ENCODE measurements at regions not wholly inside any gene's neighbourhood (a gene's known extent, or its start where the extent isn't known, plus 50 kb on each side); places are given as distances from the start of the nearest gene placed in this dataset.

DNA sequence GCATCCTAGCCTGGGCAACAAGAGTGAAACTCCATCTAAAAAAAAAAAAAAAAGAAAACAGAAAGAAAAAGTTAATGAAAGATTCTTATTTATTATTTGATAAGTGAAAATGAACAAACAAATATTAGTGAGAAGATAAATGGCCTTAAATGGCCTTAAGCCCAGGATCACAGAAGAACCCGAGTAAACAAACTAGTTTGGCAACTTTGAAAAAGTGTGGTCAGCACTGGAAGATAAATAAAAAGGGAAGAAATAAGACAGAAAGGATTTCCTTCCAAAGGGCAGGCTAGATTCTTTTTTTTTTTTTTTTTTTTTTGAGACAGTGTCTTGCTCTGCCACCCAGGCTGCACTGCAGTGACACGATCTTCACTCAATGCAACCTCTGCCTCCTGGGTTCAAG lies 692.4 kb downstream of the CPS1 start:
- Mint-ChIP-seq H3K27me3 (no peaks in the 10 kb centered on the region), H3K4me3 (no peak overlapping the region), H3K4me1 (ENCODE audit: low read depth) (no peaks in the 10 kb centered on the region), H3K9me3 (peaks cover 6% of the 10 kb centered on the region), H3K36me3 (ENCODE audit: low read depth) (no peaks in the 10 kb centered on the region), H3K27ac (no peak overlapping the region)
- Histone ChIP-seq H3K9me3 (ENCODE audit: control insufficient read depth in 1 of 2, insufficient read depth in 1 of 2, low read length in 2 of 2) (no peaks in the 10 kb centered on the region), H3K27me3 (ENCODE audit: control insufficient read depth in 1 of 2, insufficient read depth in 2 of 2, low read length in 2 of 2) (no peaks in the 10 kb centered on the region), H3K27ac (ENCODE audit: low read depth in 1 of 2, low read length in 2 of 2) (no peak overlapping the region), H3K36me3 (ENCODE audit: insufficient read depth, low read length) (no peaks in the 10 kb centered on the region), H3K4me1 (ENCODE audit: insufficient read depth, low read length) (no peaks in the 10 kb centered on the region), H3K4me3 (ENCODE audit: low read length) (no peak overlapping the region)
- POLR2A ChIA-PET = no interaction called here
- ATAC-seq (ENCODE audit: poor library complexity) (no peak), DNase-seq (no peak)
- TF ChIP-seq, protein P1, sequence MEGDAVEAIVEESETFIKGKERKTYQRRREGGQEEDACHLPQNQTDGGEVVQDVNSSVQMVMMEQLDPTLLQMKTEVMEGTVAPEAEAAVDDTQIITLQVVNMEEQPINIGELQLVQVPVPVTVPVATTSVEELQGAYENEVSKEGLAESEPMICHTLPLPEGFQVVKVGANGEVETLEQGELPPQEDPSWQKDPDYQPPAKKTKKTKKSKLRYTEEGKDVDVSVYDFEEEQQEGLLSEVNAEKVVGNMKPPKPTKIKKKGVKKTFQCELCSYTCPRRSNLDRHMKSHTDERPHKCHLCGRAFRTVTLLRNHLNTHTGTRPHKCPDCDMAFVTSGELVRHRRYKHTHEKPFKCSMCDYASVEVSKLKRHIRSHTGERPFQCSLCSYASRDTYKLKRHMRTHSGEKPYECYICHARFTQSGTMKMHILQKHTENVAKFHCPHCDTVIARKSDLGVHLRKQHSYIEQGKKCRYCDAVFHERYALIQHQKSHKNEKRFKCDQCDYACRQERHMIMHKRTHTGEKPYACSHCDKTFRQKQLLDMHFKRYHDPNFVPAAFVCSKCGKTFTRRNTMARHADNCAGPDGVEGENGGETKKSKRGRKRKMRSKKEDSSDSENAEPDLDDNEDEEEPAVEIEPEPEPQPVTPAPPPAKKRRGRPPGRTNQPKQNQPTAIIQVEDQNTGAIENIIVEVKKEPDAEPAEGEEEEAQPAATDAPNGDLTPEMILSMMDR (IDR thresholded peaks at IDR 0.05) = no peak
- CTCF ChIA-PET = no interaction called here
- intact Hi-C loops (cut with DNase I, micrococcal nuclease) = no loop called here

GRCh38 chr2:211251016-211251415 lies 694.6 kb downstream of the CPS1 start:
- Histone ChIP-seq H3K36me3 (ENCODE audit: insufficient read depth, low read length) (no peaks in the 10 kb centered on the region), H3K4me1 (ENCODE audit: insufficient read depth, low read length) (no peaks in the 10 kb centered on the region), H3K27ac (ENCODE audit: low read depth in 1 of 2, low read length in 2 of 2) (no peak overlapping the region), H3K4me3 (ENCODE audit: low read length) (no peak overlapping the region), H3K9me3 (ENCODE audit: control insufficient read depth in 1 of 2, insufficient read depth in 1 of 2, low read length in 2 of 2) (no peaks in the 10 kb centered on the region), H3K27me3 (ENCODE audit: control insufficient read depth in 1 of 2, insufficient read depth in 2 of 2, low read length in 2 of 2) (no peaks in the 10 kb centered on the region)
- Mint-ChIP-seq H3K4me3 (no peak overlapping the region), H3K27me3 (no peaks in the 10 kb centered on the region), H3K36me3 (ENCODE audit: low read depth) (no peaks in the 10 kb centered on the region), H3K27ac (no peak overlapping the region), H3K9me3 (peaks cover 2% of the 10 kb centered on the region), H3K4me1 (ENCODE audit: low read depth) (no peaks in the 10 kb centered on the region)
- no peak for ATAC-seq (ENCODE audit: poor library complexity)
- ChIA-PET CTCF (no interaction called here), POLR2A (no interaction called here)
- TF ChIP-seq, protein P1 (IDR thresholded peaks at IDR 0.05) = no peak
- intact Hi-C loops (cut with DNase I, micrococcal nuclease) = no loop called here
- DNase-seq = no peak

GRCh38 chr2:211258646-211259335 lies 702.4 kb downstream of the CPS1 start:
- ChIA-PET CTCF (no interaction called here), POLR2A (no interaction called here)
- no peaks in the 10 kb centered on the region for H3K4me1 ChIP-seq (ENCODE audit: insufficient read depth, low read length)
- no peak overlapping the region for H3K4me3 ChIP-seq (ENCODE audit: low read length)
- no peak overlapping the region for H3K27ac Mint-ChIP-seq
- H3K27ac ChIP-seq (ENCODE audit: low read depth in 1 of 2, low read length in 2 of 2) = no peak overlapping the region
- DNase-seq (no peak), ATAC-seq (ENCODE audit: poor library complexity) (no peak)
- no peaks in the 10 kb centered on the region for H3K36me3 Mint-ChIP-seq (ENCODE audit: low read depth)
- H3K27me3 ChIP-seq (ENCODE audit: control insufficient read depth in 1 of 2, insufficient read depth in 2 of 2, low read length in 2 of 2) = no peaks in the 10 kb centered on the region
- TF ChIP-seq, protein P1 (IDR thresholded peaks at IDR 0.05) = no peak
- no peaks in the 10 kb centered on the region for H3K27me3 Mint-ChIP-seq
- no peaks in the 10 kb centered on the region for H3K4me1 Mint-ChIP-seq (ENCODE audit: low read depth)
- H3K4me3 Mint-ChIP-seq = no peak overlapping the region
- H3K36me3 ChIP-seq (ENCODE audit: insufficient read depth, low read length) = no peaks in the 10 kb centered on the region
- H3K9me3 ChIP-seq (ENCODE audit: control insufficient read depth in 1 of 2, insufficient read depth in 1 of 2, low read length in 2 of 2) = peaks cover 0 to 3% of the 10 kb centered on the region in 2 experiments
- intact Hi-C loops (cut with DNase I, micrococcal nuclease) = no loop called here
- peaks cover 2% of the 10 kb centered on the region for H3K9me3 Mint-ChIP-seq

All from CD4-positive, alpha-beta T cell (primary cell).